LNCAP (cell line): ENCODE measurements at regions not wholly inside any gene's neighbourhood (a gene's known extent, or its start where the extent isn't known, plus 50 kb on each side); places are given as distances from the start of the nearest gene placed in this dataset.

Source experiments
- TF ChIP-seq, protein P1 (sequence below): fragments of 450-650 bp; IDR thresholded peaks from 2 replicates; pipeline ENCODE4 v1.5.1; 2017; ENCODE audit warnings: mild to moderate bottlenecking

DNA sequence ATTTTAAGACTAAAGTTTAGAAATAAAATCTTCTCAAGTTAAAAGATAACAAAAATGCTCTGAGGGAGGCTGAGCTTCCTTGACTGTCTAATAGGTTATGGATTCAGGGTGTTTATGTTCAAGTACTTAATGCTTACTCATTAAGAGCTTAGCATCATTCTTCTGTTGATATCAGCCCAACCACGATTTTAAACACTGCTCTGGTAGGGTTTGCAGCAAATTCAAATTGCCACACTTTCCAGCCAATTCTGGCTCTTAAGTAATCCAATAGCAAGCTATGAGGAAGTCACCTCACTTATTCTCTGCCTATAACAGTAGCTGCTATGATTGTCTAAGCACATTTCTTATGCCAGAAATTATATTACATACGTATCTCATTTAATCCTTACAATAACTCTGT lies 191.0 kb upstream of the KIF2A start:
- TF ChIP-seq, protein P1, sequence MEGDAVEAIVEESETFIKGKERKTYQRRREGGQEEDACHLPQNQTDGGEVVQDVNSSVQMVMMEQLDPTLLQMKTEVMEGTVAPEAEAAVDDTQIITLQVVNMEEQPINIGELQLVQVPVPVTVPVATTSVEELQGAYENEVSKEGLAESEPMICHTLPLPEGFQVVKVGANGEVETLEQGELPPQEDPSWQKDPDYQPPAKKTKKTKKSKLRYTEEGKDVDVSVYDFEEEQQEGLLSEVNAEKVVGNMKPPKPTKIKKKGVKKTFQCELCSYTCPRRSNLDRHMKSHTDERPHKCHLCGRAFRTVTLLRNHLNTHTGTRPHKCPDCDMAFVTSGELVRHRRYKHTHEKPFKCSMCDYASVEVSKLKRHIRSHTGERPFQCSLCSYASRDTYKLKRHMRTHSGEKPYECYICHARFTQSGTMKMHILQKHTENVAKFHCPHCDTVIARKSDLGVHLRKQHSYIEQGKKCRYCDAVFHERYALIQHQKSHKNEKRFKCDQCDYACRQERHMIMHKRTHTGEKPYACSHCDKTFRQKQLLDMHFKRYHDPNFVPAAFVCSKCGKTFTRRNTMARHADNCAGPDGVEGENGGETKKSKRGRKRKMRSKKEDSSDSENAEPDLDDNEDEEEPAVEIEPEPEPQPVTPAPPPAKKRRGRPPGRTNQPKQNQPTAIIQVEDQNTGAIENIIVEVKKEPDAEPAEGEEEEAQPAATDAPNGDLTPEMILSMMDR: no peak

- TF ChIP-seq, protein P1: no peak
Observed at GRCh38 chr5:62124266-62124665, 181.7 kb upstream of the KIF2A start.

GRCh38 chr5:62126090-62126489 lies 179.9 kb upstream of the KIF2A start:
- TF ChIP-seq, protein P1: no peak

DNA sequence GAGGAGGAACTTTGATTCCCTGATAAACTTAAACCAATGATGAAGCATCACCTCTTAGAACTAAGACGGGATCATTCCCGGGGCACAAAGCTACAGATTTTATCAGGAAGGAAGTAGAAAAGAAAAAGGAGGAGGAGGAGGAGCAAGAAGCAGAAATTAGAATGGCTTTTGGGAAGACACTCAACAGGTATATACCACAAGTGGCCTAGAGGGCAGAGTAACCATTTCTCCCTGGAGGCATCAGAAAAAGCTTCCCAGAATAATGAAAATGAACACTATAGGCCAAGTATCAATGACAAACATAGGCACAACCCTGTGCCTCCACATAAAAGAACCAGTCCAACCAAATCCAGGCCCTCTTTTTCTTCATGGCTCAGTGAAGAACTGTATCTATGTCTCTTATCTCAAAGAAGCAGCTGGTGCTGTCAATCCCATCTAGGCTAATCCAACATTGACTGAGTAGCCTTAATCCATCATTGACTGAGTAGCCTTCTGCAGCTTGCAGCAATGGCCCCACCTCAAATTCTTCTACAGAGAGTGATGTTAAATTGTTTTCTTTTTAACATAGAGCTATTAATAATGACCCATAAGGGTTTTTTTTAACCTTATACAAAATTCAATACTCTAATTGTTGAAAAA lies 178.8 kb upstream of the KIF2A start:
- TF ChIP-seq, protein P1: no peak

DNA sequence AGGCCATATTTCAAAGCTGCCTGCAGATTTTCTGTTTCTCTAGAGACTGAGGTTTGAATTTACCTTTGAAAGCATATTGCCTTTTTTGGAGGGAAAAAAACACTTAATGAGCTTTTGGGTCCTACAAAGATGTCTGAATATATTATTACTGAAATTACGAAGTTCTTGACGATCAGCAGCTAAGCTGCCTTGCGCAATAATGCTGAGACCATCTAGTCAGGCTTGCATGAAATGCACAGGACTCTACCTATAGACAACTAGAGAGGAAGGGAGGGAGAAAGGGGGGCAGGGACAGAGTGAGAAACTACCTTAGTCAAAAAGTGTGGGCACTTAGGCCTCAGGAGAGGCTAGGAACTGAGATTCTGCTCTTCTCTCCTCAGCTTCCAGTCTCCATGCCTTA lies 175.9 kb upstream of the KIF2A start:
- TF ChIP-seq, protein P1: no peak

- TF ChIP-seq, protein P1: no peak
Observed at GRCh38 chr5:62132276-62132675, 173.7 kb upstream of the KIF2A start.

GRCh38 chr5:62133426-62133825 lies 172.6 kb upstream of the KIF2A start:
- TF ChIP-seq, protein P1: no peak

- TF ChIP-seq, protein P1: no peak
Observed at GRCh38 chr5:62134811-62135210, 171.2 kb upstream of the KIF2A start.
